Hippocampal formation (tissue), 2 donors: ENCODE measurements at regions not wholly inside any gene's neighbourhood (a gene's known extent, or its start where the extent isn't known, plus 50 kb on each side); places are given as distances from the start of the nearest gene placed in this dataset.
"Not testable (repeated sequence)": the region's sequence is repeated elsewhere in the genome, so short reads cannot be mapped to it uniquely, and the experiment has no call there.

Experiments
- DNase-seq, 2 donors: peaks; one replicate each; lab custom pipeline; 2025; lab: John Stamatoyannopoulos, UW

DNA sequence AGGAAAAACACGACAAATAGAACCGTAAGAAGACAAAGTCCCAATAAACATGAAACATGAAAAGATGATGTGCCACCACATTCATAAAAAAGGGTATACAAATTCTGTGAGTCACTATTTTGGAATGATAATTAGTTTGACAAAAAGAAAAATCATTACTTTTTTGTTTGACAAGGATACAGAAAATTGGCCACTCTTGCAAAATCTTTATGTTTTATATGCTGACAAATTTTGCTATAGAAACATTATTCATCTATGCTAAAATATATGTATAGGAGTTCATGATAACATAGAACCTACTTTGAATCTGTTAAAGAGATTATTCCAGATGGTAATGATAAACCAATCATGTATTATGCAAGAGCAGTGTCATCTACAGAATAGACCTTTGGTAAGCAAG, 1201.0 kb downstream of the FSCB start:
- no peak for DNase-seq

DNA sequence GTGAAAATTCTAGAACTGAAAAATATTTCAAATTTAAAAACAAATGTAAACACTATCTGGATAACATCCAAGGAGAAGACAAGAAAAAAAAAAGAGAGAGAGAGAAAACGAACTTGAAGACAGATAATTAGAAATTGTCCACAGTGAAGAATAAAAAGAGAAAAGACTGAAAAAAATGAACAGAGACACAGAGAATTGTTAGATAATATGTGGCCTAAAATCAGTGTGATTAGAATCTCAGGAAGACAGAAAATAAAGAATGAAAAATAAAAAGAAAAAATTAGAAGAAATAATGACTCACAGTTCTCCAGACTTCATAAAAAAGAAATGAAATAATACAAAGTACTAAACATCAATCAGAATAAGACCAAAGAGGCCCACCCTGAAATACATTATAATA, 1209.3 kb downstream of the FSCB start:
- DNase-seq, result no peak

DNA sequence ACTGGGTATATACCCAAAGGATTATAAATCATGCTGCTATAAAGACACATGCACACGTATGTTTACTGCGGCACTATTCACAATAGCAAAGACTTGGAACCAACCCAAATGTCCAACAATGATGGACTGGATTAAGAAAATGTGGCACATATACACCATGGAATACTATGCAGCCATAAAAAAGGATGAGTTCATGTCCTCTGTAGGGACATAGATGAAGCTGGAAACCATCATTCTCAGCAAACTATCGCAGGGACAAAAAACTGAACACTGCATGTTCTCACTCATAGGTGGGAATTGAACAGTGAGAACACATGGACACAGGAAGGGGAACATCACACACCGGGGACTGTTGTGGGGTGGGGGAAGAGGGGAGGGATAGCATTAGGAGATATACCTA, 1211.0 kb downstream of the FSCB start:
- DNase-seq, result not testable (repeated sequence)

DNA sequence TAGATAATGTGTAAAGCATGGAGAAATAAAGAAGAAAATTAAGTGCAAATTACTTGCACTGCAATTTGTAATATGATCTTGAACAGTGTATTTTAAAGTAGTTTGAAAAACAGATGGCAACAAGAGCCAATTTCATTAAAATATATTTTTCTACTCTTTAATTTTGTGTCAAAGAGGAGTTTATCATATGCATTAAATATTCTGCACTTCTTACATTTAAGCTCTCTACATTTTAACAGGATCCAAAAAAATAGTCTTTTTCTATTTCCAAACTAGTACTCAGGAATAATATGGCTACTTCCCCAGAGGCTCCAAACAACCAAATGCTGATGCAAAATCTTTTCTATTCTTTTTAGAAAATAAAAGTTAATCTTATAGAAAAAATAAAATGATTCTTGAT, 1221.5 kb downstream of the FSCB start:
- DNase-seq, result no peak

DNA sequence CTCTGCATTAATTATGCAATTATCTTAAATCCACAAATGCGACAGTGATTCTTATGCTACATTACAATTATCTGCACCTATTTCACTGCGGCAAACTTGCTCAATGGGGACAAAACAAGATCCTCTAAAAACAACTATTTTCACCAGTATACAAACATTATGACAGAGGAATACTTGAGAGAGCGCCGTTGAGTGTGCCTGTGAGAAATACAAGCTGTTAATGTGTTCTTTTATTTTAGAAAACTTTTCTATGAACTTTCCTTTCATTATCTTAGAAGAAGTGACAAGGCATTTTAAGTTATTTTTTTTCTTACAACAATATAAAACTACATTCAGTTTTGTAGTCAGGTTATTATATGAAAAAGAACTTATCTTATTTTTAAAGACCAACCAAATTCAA, 1247.0 kb downstream of the FSCB start:
- no peak for DNase-seq

DNA sequence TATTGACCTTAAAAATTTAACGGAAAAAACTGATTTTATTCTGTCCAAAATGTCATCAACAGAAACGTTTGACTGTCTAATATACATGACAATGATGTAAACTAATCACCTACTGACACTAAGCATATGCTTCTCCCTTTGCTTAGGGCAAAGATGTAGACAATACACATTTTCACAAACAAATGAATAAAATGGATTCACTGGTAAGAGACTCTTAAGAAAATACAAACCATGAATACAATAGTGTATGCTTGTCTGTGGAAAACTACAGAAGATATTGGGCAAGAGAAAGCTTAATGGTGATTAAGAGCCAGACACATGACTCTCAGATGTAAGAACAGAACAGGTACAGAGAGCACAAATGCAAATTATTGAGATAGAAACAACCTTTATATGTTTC, 1248.7 kb downstream of the FSCB start:
- DNase-seq, result no peak

DNA sequence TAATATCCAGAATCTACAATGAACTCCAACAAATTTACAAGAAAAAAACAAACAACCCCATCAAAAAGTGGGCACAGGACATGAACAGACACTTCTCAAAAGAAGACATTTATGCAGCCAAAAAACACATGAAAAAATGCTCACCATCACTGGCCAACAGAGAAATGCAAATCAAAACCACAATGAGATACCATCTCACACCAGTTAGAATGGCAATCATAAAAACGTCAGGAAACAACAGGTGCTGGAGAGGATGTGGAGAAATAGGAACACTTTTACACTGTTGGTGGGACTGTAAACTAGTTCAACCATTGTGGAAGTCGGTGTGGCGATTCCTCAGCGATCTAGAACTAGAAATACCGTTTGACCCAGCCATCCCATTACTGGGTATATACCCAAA, 1250.1 kb downstream of the FSCB start:
- DNase-seq, result not testable (repeated sequence)

DNA sequence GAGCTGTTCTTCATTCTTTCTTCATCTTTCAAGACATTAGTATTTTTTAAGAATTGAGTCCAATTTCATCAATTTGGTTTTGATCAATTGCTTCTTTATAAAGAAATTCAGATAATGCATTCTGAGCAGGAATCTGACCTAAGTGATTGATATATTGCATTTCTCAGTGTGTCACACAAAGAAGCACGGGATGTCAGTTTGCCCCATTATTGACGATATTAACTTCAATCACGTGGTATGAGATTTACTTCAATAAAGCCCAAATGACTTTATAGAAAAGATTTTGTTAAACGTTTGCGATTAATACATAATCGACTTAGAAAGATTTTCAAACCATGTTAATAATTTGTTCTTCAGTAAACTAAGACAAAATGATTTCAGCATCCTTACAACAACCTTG, 1254.2 kb downstream of the FSCB start:
- no peak for DNase-seq

DNA sequence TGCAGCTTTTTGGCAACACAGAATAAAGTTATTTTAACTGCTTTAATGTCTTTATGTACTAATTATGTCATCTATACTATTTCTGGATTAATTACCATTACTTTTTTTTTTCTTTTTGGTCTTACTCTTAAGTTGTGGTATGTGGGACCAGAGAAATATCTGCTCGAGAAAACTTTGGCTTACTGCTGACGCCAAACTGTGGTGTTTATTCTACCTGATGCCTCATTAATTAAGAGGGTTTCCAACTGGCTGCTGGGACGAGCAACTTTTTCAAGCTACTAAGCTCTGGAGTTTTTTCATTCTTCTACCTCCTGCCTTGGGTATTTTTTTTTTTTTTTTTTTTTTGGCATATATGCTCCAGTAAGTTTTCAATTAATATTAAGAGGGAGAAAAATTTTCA, 1257.5 kb downstream of the FSCB start:
- no peak for DNase-seq

DNA sequence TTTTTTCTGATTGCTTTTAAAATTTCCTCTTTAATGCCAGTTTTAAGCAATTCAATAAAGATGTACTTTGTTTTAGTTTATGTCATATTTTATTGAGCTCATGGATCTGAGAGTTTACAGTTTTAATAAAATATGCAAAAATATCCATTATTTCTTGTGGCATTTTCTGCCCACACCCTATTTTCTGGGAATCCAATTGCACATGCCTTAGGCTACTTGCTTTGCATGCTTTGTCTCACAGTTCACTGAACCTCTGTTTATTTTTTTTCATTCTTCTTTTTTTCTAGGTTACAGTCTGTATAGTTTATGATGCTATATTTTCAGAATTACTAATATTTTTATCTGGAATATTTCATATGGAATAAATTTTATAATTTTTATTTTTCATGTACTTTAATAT, 1258.0 kb downstream of the FSCB start:
- DNase-seq, result no peak

DNA sequence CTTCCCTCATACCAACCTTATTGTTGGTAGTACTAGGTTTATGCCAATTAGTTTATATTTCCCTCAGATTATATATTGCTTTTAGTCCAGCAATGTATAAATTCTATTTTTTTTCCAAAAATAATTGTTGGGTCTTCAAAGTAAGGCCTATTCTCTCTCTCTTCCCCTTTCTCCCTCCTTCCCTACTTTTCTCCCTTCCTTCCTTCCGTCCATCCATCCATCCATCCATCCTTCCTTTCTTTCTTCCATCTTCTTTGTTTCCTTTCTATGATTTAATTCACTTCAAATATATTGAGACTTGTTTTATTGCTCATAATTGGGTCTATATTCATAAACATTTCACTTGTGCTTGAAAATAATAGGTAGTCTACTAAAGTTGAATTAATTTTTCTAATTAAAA, 1259.2 kb downstream of the FSCB start:
- no peak for DNase-seq

DNA sequence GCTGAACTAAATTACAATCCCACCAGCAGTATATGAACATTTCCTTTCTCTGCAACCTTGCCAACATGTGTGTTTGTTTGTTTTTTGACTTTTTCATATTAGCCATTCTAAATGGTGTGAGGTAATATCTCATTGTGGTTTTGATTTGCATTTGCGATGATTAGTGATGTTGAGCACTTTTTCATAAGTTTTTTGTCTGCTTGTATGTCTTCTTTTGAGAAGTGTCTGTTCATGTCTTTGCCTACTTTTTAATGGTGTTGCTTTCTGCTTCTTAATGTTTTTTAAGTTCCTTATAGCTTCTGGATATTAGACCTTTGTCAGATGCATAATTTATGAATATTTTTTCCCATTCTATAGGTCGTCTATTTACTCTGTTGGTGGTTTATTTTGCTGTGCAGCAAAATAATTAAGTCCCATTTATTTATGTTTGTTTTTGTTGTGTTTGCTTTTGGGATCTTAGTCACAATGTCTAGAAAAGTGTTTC, 1262.9 kb downstream of the FSCB start:
- no peak for DNase-seq

DNA sequence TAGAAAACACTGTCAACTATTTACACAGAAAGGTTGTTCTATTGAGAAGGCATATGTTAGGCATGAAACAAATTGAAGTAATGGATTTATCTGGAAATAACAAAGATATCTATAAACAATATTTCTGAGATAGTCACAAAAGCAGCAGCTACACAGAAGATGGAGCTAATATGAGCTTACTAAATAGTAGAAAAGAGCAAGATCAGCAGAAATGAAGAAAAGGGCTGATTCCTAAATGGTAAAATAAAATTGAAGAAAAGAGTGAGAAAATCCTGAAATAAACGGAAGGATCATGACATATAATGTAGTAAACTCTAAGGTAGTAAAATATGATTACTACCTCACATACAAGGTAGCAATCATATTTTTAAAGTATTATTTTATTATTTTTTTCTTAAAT, 1263.9 kb downstream of the FSCB start:
- DNase-seq, result no peak

DNA sequence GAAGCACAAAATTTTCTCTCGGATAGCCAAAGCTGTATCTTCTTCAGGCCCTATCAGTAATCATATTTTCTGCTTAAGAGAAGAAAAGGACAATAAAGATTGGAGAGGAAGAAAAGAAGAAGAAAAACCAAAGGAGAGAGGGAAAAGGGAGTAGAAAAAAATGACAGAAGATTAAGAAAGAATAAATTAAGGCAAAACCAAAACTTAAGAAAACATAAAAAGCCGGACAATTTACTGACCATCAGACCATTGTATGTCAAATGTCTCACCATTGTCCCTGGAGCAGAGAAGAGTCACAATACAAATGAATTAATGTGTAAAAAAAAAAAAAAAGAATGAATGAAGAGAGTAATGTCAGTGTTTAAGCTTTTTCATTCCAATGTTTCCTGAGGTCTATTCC, 1274.8 kb downstream of the FSCB start:
- DNase-seq, result no peak

DNA sequence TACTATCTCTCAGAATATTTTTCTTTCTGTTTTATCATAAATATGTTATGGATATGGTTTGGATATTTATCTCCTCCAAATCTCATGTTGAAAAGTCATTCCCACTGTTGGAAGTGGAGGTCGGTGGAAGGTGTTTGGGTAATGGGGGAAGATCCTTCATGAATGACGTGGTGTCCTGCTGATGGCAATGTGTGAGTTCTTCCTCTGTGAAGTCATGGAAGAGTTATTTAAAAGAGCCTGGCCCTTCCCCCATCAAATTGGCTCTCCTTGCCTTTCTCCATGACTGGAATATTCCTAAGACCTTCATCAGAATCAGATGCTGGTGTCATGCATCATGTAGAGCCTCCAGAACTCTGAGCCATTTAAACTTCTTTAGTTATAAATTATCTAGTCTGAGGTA, 1291.6 kb downstream of the FSCB start:
- no peak for DNase-seq

DNA sequence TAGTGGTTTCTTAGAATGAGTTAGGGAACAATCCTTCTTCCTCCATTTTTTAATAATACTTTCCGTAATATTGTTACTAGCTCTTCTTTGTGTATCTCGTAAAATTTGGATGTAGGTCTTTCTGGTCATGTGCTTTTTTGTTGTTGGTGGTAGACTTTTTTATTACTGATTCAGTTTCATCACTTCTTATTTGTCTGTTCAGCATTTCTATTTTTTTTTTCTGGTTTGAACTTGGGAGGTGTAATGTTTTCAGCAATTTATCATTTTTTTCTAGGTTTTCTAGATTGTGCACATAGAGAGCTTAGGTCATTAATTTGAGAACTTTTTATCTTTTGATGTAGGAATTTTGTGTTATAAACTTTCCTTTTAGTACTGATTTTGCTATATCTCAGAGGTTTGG, 1299.9 kb downstream of the FSCB start:
- no peak for DNase-seq

DNA sequence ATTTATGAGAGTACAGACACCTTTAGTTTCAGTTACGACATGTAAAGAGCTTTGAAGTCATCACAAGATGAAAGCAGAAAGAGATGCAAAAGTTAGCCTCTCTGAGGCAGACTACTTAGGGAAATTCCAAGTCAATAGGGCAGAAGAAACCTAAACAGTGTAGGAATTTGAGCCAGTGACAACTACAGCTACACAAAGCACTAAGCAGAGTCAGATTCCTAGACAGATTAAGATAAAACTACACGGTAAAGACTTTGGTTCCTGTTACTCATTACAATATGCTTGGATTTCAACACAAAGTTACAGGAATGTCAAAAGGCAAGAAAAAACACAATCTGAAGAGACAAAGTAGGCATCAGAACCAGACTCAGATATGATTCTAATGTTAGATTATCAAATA, 1302.3 kb downstream of the FSCB start:
- no peak for DNase-seq

DNA sequence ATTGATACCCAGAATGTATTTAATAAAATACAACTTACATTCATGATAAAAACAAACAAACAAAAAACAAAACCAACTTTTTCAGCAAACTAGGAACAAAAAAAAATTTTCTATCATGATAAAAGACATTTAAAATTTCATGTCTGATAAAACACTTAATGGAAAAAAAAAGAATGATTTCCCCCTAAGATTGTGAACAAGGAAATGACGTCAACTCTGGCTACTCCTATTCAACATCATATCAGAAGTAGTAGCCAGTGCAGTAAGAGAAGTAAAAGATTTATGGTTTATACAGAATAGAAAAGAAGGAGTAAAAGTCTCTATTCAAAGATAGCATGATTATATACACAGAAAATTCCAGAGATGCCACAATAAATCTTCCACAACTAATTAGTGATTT, 1306.6 kb downstream of the FSCB start:
- no peak for DNase-seq

DNA sequence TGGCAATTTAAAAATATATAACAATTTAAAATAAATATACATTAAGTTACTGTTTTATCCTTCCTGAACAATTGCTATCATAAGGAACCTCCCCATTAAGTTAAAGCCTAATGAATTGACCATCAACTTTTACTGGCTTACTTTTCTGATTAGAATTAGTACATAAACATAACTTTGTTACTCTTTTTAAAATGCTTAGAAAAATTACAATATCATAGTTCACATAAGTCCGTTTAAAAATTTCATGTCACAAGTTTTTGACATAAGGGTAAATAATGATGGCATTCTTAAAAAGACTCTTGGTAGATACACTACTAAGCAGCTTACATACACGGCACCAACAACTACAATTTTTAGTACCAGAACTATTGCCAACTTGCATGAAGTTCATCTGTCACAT, 1308.6 kb downstream of the FSCB start:
- no peak for DNase-seq

DNA sequence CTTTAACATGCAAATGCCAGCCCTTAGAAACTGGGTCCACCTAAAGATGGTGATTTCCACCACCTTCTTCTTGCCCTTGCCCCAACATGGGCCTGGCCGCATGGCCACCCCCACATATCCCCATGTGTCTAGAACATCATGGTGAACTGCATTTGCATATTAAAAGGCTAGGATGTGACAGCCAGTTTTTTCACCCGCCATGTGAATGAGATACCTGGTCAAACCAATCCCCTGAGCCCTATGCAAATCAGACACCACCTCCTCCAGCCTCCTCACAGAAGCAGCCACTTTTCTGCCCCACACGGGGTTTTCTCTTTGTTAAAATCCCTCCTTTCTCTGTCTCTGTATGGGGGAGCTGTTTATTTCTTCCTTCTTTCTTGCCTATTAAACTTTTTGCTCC, 1322.5 kb downstream of the FSCB start:
- no peak for DNase-seq

DNA sequence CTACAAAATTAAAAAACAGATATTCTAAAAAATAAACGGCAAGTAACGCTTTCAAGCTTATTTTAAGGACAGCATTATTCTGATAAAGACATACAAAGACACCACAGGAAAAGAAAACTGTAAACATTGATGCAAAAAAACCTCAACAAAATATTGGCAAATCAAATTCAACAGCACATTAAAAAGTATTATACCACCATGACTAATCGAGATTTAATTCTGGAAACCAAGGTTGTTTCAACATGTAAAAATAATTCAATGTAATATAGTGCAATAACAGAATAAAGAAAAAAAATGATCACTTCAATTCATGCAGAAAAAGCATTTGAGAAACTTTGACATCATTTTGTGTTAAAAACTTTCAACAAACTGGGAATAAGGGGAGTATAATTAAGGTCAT, 1323.2 kb downstream of the FSCB start:
- no peak for DNase-seq

DNA sequence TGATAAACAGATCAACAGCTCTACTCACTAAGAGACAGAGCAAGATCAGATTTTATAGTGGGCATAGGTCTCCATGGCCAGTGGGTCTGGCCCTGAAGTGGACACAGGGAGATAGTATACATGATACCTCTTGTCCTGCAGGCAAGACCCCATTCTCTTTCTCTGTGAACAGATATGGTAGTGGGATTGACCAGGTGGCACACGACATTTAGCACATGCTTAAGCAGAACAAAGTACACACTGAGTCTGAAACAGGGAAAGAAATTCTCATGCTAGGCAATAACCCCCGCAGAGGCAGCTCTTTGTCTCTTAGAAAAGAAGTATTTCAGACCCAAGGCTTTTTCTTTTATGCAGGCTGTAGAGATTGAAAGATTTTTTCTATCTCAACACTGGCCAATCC, 1331.2 kb downstream of the FSCB start:
- DNase-seq, result no peak

DNA sequence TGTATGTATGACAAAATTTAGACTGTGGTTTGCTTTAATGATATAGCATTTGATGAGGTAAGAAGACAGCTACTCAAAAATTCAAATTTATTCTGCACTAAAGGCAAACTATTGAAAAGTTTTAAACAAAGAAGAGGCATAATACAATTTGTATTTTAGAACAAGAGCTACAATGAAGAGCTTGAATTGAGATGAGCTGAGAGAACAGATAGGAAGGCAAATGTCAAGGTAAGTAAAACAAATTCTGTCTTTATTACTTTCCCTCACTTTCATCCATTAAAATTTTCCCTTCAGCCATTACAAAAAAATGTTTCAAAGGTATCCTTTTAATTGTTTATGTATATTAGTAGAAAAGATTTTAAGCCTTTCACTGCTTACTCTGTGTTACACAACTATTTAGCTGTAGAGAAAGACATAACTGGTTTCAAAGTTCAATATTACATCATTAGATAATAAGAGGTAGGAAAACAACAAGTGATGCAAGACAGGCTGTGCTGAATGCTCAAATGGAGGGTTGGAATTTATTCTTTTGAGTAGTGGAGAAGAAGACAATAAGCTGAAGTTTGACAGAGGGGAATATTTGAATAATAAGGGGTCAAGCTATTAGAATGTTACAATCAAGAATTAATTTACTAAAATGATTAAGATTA, 1334.1 kb downstream of the FSCB start:
- no peak for DNase-seq

DNA sequence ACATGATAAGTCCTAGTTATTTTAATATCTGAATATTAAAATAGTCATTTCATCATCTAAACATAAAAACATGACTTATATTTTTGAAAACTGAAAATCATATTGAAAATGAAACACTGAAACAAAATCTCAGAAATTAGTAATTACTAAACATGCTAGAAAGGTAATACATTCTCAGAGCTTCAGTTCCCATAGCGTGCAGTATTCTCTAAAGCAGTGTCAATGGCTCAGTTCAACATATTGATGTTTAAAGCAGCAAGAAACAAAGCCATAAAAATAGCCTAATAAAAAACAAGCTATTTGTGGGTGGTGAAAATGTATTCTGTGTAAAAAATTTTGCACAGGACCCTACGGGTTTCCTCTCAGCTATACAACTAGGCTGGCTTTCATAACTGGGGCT, 1337.4 kb downstream of the FSCB start:
- no peak for DNase-seq
